HG02588 (cell line): ENCODE measurements at regions not wholly inside any gene's neighbourhood (a gene's known extent, or its start where the extent isn't known, plus 50 kb on each side); places are given as distances from the start of the nearest gene placed in this dataset.

ENCODE experiments used
- ATAC-seq: cut with Tn5 transposase; IDR thresholded peaks from one replicate; pipeline ENCODE4 v1.9.1; 2021; ENCODE audit warnings: mild to moderate bottlenecking, moderate library complexity; ENCODE audit not compliant: unreplicated experiment

DNA sequence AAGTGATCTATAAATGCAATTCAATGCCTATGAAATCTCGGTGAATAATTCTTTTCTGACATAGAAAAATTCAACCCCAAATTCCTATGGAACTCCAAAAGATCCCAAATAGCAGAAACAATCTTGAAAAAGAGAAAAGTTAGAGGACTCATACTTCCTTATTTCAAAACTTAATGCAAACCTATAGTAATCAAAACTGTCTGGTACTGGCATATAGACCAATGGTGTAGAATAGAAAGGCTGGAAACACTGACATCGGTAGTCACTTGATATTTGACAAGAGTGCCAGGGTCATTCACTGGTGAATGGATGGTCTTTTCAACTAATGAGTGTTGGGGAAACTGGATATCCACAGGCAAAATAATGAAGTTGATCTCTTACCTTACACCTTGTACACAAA, 637.1 kb upstream of the PCDH9 start:
- no peak for ATAC-seq

DNA sequence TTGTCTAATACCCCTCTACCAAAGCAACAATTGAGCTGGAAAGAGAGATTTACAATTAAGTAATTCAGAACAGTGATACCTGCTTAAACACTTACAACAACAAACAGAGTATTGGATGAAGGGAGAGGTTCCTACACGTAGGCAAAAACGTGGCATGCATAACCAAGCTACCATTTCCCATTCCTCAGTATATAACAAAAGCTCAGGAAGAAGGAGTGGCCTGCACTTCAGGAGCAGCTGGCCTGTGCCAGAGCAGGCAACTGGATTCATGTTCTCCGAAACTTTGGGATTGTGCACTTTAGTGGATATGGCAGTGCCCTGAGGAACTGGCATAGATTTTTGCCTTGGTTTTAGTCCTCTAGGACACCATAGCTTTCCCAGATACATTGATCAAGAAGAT, 630.2 kb upstream of the PCDH9 start:
- no peak for ATAC-seq

DNA sequence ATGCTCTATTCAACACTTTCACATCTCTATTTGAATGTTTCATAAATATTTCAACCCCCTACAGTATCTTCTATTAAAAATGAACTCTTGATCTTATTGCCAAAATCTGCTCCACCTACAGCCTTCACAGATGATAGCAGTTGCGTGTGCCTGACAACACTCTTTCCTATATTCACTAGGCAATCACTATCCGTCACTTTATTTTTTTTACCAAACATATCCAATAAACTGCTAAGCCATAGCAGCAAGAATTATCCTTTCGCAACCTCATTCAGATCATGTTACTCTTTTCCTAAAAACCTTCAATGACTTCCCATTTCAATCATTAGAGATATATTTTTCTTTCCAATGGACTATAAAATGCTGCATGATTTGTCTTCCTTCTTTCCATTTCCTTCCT, 629.8 kb upstream of the PCDH9 start:
- no peak for ATAC-seq

DNA sequence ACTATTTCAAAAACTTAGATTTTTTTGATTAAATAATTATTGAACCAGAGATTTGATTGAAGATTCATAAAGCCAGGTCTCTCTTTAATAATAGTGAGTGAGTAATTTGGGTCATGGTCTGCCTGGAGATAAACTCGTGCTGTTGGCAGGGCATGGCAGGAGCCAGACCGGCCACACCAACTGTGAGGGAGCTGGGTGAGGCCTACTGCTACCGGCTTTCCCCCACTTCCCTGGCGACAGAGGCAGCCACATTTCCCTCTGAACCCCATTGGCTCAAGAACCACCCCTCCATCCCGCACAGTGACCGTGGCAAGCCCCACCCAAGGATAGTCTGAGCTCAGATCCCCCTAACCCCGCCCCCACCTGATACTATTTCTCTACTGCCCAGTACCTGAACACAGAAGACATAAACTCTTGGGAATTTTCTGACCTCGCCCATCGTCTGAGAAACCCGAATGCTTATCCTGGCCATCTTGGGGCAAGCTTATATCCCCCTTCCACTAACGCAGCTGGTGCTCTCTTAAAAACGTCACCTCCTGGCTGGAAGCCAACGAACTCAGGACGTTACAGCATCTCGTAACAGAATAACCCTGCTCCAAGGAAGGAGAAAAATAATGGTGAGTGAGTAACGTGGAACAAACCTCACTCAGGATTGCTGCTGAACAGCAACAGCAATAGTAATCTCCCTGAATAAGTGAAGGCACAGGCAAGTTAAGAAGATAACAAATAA, 627.6 kb upstream of the PCDH9 start:
- ATAC-seq: no peak

DNA sequence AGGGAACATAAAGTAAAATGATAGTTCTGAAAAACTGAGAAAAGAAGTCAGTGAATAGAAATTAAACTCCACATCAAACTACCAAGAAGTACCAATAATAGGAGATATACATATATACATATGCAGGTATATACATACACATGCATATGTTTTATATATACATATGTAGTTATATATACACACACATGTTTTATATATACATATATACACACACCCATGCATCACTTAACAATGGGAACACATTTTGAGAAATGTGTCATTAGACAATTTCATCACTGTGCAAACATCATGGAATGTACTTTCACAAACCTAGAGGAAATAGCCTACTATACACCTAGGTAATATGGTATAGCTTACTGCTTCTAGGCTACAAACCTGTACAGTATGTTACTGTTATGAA, 626.8 kb upstream of the PCDH9 start:
- ATAC-seq: no peak

DNA sequence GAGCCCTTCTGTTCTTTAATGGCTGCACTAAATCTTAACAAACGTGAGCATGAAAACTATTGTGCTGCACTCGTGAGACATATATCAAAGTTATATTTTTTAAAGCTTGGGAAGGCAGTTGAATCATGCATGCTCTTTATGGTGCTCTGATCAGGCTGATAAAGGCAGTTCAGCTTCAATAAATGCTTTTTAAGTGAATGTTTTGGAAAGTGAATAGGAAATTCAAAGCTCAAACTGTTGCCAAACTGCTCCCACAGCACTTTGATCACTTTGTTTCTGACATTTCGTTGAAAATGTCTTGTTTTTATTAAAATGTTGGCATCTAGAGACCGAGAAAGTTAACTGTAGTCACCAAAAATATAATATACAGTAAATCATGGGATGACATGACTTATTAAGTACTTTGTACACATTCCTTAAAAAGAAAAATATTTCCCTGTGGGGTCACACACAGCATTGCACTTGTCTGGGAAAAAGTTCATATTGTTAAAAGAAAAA, 625.7 kb upstream of the PCDH9 start:
- no peak for ATAC-seq

DNA sequence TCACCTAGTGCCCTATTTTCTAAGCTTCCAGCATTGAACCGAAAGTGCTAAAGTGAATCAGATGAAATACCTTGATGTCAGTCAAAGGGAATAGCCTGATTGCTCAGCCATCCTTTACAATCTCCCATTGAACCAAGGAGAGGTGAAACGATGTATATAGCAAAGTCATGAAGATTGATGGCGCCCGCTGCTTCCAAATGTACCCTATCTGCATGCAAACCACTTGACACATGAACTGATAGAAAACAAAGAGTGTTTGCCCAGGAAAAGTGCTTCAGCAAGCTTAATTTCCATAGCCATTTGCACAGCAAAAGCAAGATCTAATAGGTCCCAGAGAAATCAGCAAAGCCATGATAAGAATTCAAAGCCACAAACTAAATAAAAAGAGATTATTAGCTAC, 624.9 kb upstream of the PCDH9 start:
- ATAC-seq: no peak

DNA sequence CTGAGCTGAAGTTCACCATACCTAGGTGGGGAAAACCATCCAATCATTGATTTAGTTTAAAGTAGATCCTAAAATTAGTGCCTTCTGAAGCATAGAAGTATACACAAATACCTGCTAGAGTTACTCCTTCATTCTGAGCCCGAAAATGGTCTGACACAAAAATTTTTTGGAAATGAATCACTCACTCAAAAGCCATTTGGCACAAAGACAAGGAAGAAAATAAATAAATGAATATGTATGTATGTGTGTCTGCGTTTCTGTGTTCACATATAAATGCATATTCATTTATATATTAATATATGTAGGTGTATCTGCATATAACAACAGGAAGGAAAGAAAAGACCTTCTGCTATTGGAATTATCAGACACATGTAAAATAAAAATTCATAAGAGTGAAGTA, 614.4 kb upstream of the PCDH9 start:
- ATAC-seq: no peak

DNA sequence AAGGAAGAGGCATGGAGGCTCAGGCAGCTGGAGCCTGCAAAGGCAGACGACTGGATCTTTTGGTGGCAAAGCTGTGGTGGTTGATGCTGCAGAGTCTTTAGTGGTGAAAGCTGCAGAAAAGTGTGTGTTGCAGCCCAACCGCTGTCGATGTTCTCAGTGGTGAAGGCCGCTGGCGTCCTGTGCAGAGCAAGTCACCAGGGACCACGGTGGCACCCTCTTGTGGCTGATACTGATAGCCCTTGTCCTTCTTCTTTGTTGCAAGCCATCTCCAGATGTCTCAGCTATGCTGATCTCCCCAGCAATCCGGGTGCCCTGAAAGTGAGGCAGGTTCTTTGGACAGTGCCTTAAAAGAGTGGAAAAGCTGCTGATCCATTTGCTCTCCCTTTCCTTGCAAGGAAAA, 610.9 kb upstream of the PCDH9 start:
- ATAC-seq: no peak

DNA sequence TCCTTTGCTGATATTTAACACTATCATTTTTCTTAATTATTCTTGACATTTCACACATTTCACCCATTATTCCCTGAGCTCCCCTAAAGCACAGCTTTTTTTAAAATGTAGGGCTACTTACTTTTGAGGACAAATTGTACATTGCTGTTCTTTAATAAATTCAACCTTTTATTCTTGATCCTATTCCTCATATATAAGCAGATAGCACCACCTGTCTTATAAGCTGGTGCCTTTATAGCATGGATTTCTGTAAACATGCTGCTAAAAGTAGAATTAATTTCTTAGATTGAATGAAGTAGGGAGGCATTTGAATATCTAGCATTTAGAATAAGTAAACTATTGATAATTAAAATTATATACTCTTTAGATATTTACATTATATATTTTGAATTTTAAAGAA, 603.4 kb upstream of the PCDH9 start:
- ATAC-seq: no peak

DNA sequence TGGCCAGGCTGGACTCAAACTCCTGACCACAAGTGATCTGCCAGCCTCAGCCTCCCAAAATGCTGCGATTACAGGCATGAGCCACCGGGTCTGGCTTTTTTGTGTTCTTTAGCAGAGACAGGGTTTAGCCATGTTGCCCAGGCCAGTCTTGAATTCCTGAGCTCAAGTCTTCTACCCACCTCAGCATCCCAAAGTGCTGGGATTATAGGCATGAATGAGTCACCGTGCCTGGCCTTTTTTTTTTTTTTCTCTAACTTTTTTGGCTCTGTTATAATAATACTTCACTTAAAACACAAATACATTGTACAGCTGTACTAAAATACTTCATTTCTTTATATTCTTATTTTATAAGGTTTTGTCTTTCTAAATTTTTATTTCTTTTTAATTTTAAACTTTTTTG, 599.5 kb upstream of the PCDH9 start:
- ATAC-seq: no peak

DNA sequence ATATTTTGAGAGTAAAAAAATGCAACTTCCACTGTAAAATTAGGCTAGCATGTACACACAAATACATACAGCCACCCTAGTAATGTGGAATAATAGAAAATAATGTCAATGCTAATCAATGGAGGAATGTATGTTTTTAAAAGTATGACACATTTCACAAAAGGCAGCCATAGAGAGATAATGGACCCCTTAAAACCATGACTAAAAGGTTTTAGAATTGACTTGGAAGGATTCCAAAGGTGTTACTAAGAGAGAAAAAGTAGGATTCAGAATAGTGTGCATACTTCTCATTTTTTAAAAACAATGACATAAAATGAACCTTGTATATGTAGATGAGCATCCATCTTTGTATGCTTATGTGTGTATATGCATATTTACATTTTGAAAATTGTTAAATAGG, 597.9 kb upstream of the PCDH9 start:
- ATAC-seq: no peak

DNA sequence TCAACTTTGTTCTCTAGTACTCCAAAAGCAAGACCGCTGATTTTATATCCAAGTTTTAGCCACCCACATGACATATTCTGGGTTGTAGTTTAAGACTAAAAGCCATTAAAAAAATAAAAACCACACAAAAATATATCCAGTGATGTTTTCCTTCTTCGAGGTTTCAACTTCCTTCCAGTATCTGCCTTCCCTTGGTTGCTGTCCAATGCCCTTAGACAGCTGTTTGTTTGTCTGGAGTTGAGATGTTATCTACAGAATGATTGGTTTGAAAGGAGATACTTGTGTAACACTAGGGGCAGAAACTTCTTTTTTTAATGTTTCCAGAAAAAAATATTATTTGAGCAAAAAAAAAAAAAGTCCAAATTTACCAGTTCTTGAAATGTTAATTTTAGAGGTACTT, 591.5 kb upstream of the PCDH9 start:
- no peak for ATAC-seq

DNA sequence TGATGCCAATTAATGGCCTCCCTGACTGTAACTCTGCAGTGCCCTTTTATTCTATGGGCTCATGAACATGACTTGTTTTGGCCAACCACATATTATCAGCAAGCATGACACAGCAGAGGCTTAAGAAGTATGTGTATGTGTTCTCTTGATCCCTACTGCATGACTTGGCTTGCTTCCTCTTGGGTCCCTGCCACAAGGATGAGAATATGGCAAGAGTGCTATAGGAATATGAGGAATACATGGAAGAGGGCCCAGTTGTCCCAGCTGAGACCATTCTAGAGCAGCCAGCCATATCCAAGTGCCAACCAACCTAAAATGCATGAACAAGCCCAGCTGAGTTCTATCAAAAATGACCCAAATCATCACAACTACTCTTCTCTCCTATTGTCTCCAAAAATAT, 576.7 kb upstream of the PCDH9 start:
- no peak for ATAC-seq

DNA sequence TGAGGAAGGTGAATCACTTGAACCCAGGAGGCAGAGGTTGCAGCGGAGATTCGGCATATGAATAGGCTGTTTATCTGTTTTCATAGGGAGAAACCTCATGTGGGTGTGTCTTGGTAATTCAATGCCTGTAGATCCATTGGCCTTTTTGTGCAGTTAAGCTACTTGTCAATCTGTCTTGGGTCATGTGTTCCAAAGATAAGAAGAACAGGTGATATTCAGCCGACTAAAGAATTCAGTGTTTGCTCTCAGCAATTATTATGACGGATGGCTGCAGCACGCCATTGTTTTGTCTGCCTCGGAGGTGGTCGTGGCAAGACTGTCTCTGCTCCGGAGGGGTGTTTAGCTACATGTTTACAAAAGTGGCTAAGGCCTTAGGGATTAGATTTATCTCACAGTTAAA, 573.0 kb upstream of the PCDH9 start:
- ATAC-seq: no peak

DNA sequence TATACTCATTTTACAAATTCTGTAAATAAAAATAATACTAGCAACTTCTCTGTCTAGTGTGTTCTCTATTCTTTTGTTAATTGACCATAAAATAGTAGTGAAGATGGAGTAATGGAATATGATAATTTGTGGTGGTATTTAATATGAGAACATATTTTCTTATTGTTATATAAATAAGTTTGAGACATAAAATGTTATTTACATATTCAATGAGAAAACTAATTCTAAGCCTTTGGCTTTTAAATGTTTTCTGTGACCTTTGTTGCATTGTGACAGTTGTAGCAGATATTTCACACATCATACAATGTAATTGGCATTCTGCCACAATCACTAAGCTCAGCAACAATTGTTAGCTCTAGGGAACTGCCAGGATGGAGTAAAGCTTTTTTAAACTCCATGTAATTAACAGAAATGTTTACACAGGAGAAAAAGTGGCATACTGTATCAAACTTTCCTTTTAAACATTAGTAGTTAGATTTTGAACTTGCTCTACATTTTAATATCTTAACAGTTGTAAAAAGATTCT, 562.1 kb upstream of the PCDH9 start:
- no peak for ATAC-seq

DNA sequence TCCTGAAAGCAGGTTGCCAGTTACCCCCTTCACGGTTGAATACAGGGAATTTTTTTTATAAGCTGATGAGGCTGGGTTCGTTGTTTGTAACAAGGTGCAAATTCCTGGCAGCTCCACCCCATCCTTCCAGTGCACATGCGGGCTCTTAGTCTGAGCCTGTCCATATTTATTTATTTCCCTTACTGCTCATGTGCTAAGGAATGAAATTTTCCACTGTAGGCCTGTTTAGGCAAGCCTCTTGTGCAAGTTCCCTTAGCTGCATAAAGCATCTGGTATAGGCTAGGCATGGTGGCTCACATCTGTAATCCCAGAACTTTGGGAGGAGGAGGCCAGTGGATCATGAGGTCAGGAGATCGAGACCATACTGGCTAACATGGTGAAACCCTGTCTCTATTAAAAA, 560.9 kb upstream of the PCDH9 start:
- no peak for ATAC-seq

DNA sequence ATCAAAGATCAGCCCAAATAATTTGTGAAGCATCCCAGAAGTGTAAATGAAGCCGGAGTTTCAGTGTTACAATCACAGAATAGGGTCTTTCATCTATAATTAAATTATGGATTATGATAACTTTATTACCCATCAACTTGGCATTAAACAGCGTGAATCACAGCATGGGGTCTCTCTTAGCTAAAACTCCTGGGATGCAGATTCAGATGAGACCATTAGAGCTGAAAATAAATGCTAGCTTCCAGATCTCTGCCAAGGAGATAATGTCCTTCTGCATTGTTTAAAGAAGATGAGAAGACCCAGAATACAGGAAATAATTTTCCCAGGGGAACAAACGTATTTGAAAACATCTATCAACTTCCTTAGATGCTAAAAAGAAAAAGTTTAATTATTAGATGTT, 546.0 kb upstream of the PCDH9 start:
- no peak for ATAC-seq

DNA sequence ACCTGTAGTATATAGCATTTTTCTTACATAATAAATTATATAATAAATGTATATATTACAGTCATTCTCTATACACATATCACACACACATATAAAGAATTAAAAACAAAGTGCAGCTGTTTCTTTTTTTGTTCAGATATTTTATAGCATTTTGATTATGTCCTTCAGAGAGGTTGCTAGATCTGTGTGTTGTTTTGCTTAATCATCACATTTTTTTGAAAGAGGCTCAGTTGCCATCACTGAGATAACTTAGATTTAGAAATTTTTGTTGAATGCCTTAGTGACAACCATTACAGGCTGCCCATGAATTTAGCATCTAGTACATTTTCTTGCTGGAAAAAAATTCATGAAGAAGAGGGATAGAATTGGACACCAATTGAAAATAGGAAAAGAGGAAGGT, 545.2 kb upstream of the PCDH9 start:
- ATAC-seq: no peak

DNA sequence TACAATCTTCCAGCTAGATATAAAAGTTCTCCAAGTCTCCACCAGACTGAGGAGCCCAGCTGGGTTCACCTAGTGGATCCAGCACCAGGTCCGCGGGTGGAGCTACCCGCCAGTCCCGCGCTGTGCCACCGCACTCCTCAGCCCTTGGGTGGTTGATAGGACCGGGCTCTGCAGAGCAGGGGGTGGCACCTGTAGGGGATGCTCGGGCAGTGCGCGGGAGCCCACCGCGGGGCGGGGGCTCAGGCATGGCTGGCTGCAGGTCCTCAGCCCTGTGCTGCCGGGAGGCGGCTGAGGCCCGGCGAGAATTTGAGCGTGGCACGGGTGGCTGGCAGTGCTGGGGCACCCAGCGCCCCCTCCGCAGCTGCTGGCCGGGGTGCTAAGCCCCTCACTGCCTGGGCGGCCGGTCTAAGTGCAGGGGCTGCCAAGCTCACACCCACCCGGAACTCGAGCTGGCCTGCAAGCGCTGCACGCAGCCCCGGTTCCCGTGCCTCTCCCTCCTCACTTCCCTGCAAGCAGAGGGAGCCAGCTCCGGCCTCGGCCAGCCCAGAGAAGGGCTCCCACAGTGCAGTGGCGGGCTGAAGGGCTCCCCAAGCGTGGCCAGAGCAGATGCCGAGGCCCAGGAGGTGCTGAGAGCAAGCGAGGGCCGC, 542.8 kb upstream of the PCDH9 start:
- no peak for ATAC-seq

DNA sequence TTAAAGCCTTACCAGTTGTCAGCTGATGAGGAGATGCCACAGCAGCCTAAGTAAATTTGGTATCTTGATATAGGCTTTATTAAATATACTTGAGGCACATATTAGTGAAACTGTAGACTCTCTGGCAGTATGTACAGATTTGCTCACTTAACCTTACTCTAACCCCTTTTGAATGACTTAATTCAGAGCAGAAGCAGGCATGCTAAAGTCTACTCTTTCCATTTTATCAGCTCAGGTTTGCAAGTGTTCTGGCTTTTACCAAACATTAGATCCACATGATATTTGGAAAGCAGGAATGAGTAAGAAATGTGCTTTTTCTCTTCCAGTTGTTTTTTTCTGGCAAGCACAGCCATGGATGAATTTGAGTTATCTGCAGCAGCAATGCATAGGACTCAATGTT, 541.0 kb upstream of the PCDH9 start:
- ATAC-seq: no peak

DNA sequence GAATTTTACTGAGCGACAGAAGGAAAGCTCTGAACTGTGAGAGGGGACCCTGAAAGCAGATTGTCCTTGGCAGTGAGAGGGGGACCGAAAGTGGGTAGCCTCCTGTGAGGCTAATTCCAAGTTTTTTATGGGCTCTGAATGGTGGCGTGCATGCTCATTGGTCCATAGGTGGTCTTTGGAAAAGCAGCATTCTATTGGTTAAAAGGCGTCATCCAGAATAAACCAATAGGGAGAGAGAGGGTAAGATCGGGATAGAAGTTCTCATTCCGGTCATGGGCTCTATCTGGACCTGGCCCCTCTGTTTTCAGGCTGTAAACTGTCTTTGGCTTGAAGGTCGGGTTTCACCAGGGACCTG, 539.8 kb upstream of the PCDH9 start:
- no peak for ATAC-seq
